GM18511 (cell line): ENCODE measurements at regions not wholly inside any gene's neighbourhood (a gene's known extent, or its start where the extent isn't known, plus 50 kb on each side); places are given as distances from the start of the nearest gene placed in this dataset.

Source experiments
- ATAC-seq: cut with Tn5 transposase; IDR thresholded peaks from one replicate; pipeline ENCODE4 v1.9.1; 2021; ENCODE audit warnings: mild to moderate bottlenecking, moderate library complexity; ENCODE audit not compliant: unreplicated experiment

- ATAC-seq, result no peak
These were observed 102.7 kb downstream of the UCHL1 start for GRCh38 chr4:41359422-41359775.

DNA sequence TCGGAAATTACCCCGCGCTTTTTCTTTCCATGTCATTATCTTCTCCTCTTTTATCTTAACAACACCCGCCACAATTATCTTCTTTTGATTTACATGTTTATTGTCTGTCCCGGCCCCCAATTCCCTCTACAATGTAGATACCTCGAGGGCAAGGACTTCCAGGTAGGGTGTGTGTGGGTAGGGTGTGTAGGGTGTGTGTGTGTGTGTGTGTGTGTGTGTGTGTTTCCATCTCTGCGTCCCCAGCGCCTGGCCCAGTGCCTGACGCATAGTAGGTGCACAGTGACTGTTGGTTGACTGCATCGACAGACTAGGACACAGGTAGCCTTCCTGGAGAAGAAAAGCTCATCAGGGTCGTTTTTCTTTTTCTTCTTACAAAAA lies 103.1 kb downstream of the UCHL1 start:
- ATAC-seq, result no peak

DNA sequence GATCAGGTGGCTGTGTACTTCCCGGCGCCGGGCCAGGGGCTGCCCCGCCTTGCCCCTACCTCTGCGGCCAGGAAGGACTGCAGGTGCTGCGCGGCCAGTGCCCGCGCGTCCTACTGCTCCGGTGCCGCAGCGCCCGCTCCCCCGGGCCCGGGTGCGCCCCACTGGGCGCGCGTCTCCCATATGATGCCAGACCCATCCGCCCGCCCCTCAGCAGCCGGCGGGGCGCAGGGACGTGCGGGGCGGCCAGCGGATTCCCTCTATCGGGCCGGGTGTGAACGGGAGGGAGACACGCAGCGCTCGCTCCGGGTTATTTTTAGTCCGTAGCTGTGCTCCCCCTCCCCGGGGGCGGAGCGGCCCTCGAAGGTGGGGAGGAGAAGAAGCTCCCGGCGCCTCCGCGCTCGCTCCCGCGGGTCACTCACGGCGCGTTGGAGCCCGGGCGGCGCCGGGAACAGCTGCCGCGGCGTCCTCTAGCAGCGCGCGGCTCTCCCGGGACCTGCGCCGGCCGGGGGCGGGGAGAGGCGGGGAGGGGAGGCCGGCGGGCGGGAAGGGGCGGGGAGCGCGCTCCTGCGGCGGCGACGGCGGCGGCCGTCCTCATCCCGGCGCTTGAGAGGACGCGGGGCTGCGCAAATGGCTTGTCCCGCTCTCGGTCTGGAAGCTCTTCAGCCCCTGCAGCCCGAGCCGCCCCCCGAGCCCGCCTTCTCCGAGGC lies 103.6 kb downstream of the UCHL1 start:
- ATAC-seq, result no peak

- no peak for ATAC-seq
These were observed 104.4 kb downstream of the UCHL1 start for GRCh38 chr4:41360921-41361793.

DNA sequence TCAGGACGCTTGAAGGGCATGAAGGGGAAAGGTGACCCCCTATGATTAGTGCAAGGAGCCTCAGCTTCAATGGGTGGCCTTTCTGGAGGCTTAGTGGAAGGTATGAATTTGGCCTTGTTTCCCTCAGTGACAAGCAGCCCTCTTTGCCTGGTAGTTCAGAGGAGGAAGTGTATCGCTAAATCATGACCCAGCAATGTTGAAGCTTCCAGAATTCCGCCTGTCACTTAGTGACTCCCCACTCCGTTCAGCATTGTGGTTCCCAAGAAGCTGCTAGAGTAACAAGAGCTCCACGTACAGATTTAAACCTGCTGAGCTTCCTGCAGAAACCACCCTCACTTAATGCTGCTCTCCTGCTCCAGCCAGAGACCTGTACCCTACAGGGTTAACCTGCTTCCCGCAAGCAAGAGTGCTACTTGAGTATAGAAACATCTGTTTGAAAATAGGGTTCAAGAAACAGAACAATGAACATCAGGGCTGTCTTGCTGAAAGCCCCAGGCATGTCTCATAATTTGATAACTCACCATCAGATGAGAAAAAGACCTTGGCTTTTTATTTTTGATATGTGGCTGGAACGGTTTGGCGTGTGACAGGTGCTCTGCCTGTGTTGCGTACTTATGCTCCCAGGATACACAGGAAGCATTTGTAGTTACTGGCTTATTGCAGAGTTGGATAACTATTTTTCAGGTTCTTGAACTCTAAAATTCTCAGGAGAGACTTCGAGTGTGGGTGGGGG lies 105.2 kb downstream of the UCHL1 start:
- no peak for ATAC-seq

- ATAC-seq, result no peak
These were observed 106.1 kb downstream of the UCHL1 start for GRCh38 chr4:41362621-41363383.

- ATAC-seq, result no peak
These were observed 106.8 kb downstream of the UCHL1 start for GRCh38 chr4:41363384-41363981.

GRCh38 chr4:41364876-41365275 lies 108.1 kb downstream of the UCHL1 start:
- ATAC-seq, result no peak

DNA sequence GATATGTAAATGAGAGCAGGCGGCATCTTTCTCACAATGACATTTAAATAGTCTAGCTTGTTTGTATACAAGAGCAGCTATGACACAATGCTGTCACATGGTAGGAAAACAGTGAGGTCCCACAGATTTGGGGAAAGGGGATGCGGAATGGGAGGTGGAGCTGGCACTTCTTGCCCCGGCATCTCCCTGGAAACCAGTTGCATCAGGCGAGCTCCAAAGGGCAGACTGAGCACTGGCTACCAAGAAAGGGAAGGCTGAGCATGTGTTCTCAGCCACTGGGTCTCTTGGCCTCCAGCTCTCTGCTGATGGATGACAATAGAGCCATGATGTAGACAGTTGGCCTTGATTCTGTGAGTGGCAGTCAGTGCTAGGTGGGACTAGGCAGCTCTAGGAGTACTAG lies 109.0 kb downstream of the UCHL1 start:
- ATAC-seq, result no peak

DNA sequence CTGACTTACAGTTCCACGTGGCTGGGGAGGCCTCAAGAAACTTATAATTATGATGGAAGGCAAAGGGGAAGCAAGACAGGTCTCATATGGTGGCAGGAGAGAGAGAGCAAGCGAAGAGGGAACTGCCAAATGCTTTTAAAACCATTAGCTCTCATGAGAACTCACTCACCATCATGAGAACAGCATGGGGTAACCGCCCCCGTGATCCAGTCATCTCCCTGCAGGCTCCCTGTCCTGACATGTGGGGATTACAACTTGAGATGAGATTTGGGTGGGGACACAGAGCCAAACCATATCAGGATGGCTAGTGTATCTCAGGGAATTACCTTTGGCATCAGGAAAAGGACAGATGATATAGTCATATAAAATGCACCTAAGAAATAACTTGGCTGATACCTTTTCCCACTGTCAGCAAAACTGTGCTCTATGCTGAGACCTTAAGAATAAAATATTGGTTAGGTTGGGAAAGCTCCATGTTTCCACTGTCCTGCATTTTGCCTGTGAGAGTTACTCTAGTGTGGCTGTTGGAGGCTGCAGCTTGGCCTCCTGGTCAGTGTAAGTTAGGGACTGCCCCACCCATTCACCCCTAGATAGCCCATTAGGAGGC lies 110.3 kb downstream of the UCHL1 start:
- no peak for ATAC-seq

DNA sequence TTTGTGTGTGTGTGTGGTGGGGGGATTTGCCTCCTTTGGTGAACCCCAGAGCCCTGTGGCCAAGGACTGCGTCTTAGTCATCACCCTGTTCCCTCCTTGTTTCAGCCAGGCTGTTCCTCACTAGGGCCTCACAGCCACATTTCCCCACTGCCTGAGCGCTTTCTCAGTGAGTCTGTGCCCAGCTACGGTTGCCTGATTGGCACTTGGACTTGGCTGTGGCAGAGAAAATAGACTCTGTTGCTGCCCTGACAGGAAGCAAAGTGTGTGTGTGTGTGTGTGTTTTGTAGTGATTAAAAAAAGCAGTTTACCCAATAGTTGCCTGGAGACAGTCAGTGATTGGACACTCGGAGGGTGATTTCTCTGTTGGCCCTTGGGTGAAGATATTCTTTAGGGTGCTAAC lies 113.0 kb downstream of the UCHL1 start:
- no peak for ATAC-seq

DNA sequence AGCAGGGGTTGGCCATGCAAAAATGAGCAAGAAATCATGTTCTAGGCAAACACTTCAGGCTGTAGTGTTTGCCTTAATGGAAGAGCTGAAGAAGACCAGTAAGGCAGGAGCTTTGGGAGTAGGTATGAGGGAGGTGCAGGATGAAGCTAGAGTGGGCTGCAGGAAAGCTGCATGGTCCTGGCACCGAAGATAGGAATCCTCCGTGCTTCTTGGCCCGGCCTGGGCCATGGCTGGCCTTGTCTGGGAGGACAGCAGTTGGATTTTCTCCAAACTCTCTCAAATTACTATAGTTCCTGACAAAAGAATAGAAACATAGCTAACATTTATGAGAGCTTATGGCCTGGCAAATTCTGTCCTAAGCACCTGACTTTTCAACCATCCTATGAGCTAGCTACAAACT lies 116.5 kb downstream of the UCHL1 start:
- no peak for ATAC-seq

DNA sequence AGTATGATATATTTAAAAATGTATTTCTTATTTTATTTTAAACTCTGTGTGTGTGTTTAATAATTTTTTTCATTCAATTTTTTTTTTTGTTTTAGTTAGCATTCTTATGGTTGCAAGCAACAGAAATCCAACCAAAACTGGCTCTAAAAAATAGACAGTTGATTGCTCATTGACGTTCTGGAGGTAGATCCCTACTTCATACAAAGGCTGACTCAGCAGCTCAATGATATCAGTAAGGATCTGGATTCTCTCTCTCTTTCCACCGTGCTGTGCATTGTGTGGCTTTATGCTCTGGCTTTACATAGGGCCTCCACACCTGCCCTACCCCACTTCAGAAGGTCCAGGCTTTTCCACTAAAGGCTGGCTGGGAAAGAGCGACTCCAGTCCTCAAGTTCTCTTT lies 117.8 kb downstream of the UCHL1 start:
- ATAC-seq, result no peak

DNA sequence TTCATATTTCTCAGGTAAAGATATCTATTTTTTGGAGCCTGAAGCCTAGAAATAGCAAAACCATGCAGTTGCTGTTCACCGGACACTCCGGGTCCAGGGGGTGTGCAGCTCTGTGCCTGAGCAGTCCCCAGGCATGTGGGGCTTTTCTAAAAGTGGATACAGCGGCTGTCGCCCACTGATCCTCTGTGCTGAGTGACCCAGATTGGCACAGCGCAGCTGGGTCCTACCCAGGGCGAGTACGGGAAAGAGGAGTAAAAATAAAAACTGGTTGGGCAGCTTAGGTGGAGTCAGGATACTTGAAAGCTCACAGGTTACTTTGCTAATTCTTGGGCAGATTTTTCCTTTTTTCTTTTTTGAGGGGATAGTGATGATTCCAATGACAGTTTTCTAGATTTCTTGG lies 118.8 kb downstream of the UCHL1 start:
- no peak for ATAC-seq

- no peak for ATAC-seq
These were observed 120.5 kb downstream of the UCHL1 start for GRCh38 chr4:41377196-41377595.

DNA sequence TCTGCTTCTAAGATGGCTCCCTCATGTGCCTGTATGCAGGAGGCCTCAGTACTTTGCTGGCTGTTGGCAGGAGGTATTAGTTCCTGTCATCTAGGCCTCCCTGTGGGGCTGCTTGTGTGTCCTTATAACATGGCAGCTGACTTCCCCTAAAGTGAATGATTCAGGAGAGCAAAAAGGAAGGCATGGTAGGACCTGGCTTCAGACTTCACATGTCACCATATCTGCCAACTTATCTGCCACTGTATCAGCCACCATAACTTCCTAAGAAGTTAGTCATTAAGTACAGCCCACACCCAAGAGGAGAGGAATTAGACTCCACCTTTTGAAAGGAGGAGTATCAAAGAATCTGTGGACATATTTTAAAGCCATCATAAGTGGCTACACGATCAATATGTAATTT lies 122.5 kb downstream of the UCHL1 start:
- ATAC-seq, result no peak

- no peak for ATAC-seq
These were observed 123.9 kb downstream of the UCHL1 start for GRCh38 chr4:41380511-41381157.

DNA sequence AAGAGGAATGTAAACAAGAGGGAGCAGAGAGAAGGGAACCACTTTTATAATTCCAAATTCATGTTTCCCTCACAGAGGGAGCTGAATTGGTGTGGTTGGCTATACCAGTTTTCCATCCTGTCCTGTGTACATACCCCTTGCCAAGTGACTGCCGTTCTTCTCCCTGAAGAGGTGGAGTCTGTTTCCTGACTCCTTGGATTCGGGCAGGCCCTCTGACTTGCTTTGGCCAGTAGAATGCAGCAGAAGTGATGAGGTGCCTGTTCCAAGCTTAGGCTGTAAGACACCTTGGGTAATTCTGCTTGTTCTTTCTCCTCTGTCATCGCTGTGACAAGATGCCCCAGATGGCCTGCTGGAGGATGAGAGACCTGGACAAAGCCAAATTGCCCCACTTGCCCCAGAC lies 124.7 kb downstream of the UCHL1 start:
- no peak for ATAC-seq

- no peak for ATAC-seq
These were observed 128.3 kb downstream of the UCHL1 start for GRCh38 chr4:41384992-41385391.

- ATAC-seq, result no peak
These were observed 128.8 kb downstream of the UCHL1 start for GRCh38 chr4:41385481-41385880.
